ENCODE measurements at regions not wholly inside any gene's neighbourhood (a gene's known extent, or its start where the extent isn't known, plus 50 kb on each side); places are given as distances from the start of the nearest gene placed in this dataset.

DNA sequence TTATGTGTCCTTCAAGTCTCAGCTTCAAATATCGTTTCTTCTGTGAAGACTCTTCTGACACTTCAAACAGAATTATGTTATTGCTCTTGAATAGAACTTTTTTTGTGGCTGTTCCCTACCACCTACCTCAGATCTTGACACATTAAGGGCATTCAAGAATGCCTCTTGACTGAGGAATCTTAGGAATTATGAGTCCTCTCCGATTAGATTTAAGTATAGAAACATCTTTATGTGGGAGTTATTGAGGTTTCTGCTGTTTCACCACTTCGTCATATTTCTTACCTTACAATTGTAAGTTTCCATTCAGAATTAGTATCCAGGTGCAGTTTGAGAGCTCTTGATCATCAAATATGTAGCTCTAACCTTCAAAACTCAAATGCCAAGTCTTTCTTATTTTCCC is 324.2 kb upstream of the NUDT12 start:
- DNase-seq (no peak), ATAC-seq (no peak)
- WGBS, 3 donors, result 82 to 90% (median 84%) methylated on average over 3 of the region's 3 CpGs
- Histone ChIP-seq H3K4me1 (no peaks in the 10 kb centered on the region), H3K4me3 (no peak overlapping the region), H3K27me3 (ENCODE audit: insufficient read depth in 3 of 3, low read length in 2 of 3) (no peaks in the 10 kb centered on the region), H3K27ac (no peak overlapping the region), H3K36me3 (ENCODE audit: insufficient read depth in 1 of 2, low read depth in 1 of 2) (no peaks in the 10 kb centered on the region), H3K9me3 (no peaks in the 10 kb centered on the region)
- TF ChIP-seq, protein P1, sequence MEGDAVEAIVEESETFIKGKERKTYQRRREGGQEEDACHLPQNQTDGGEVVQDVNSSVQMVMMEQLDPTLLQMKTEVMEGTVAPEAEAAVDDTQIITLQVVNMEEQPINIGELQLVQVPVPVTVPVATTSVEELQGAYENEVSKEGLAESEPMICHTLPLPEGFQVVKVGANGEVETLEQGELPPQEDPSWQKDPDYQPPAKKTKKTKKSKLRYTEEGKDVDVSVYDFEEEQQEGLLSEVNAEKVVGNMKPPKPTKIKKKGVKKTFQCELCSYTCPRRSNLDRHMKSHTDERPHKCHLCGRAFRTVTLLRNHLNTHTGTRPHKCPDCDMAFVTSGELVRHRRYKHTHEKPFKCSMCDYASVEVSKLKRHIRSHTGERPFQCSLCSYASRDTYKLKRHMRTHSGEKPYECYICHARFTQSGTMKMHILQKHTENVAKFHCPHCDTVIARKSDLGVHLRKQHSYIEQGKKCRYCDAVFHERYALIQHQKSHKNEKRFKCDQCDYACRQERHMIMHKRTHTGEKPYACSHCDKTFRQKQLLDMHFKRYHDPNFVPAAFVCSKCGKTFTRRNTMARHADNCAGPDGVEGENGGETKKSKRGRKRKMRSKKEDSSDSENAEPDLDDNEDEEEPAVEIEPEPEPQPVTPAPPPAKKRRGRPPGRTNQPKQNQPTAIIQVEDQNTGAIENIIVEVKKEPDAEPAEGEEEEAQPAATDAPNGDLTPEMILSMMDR (IDR thresholded peaks at IDR 0.05), result no peak
- intact Hi-C loops (cut with DNase I), result no loop called here

DNA sequence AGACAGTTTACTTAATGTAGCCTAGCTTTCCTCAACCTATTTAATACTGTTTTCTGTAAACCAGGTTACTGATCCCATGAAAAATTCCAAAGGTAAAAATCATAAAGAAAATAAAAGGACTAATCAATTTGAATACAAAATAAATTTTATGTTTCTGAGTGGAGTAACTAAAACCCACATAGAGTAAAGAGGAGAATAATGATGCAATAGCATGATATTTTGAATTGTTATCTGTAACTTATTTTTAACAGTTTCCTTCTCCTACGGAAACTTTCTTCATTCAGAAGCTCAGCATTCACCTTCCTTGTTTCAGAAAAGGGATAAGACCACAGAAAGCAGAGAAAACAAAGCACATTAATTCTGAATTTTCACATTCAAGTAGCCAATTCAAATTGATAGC is 320.6 kb upstream of the NUDT12 start:
- DNase-seq (no peak), ATAC-seq (no peak)
- intact Hi-C loops (cut with DNase I), result no loop called here
- H3K36me3 ChIP-seq (ENCODE audit: insufficient read depth in 1 of 2, low read depth in 1 of 2), result no peaks in the 10 kb centered on the region
- no peaks in the 10 kb centered on the region for H3K4me1 ChIP-seq
- H3K27me3 ChIP-seq (ENCODE audit: insufficient read depth in 3 of 3, low read length in 2 of 3), result no peaks in the 10 kb centered on the region
- no peak overlapping the region for H3K27ac ChIP-seq
- WGBS, 3 donors, result 82 to 88% (median 87%) methylated on average over 1 of the region's 1 CpG
- no peaks in the 10 kb centered on the region for H3K9me3 ChIP-seq
- no peak overlapping the region for H3K4me3 ChIP-seq
- TF ChIP-seq, protein P1 (IDR thresholded peaks at IDR 0.05), result no peak

DNA sequence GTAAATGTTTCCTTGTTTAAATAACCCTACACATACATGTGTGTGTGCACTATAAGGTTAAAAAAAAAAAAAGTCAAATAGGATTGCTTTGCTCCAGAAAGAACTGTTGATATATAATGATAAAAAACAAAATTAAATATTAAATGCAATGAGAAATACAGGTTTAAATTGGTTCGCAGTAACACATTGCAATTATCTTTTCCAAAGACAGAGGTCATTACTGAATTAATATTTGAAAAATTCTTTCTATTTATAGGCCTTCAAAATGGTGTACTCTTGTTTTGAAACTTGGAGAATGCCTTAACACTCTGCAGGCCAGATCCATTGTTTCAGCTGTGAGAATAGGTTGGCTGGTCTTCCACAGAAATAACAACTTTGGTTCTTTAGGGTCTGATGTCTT is 319.0 kb upstream of the NUDT12 start:
- ATAC-seq, result no peak
- Histone ChIP-seq H3K4me1 (no peaks in the 10 kb centered on the region), H3K36me3 (ENCODE audit: insufficient read depth in 1 of 2, low read depth in 1 of 2) (no peaks in the 10 kb centered on the region), H3K4me3 (no peak overlapping the region), H3K27me3 (ENCODE audit: insufficient read depth in 3 of 3, low read length in 2 of 3) (no peaks in the 10 kb centered on the region), H3K27ac (no peak overlapping the region), H3K9me3 (no peaks in the 10 kb centered on the region)
- no peak for DNase-seq
- WGBS, 3 donors, result 91 to 97% (median 93%) methylated on average over 1 of the region's 1 CpG
- intact Hi-C loops (cut with DNase I), result no loop called here
- TF ChIP-seq, protein P1 (IDR thresholded peaks at IDR 0.05), result no peak

DNA sequence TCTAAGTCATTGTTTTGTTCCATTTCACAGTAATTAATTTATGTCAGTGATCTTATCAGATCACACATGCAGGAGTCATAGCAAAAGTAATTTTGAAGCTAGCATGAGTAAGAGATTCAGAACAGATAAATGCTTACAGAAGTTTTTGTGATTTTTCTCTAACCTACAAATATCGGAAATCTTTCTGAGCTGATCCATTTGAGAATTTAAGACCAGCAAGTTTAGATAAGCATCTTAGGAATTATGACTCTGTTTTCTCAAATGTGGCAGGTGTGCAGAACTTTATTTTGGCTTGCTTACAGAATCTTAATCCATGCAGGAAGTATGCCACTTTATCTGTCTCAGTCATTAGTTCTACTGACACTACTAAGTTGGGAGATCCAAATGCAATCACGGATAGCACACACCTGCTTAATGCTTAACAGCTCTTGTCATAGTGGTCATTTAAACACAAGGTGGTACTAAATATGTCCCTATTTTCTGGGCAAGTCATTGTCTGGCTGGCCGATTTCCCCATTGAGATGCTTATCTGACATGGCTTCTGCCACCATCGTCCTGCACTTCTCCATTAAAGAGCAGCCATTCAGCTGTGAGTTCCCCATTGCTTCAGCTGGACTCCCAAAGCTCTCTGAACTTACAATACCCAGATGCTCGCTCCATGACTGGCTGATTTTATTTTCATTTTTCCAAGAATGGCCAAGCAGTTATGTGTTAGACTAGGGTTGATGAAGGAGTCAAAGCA is 305.4 kb upstream of the NUDT12 start:
- Histone ChIP-seq H3K27ac (no peak overlapping the region), H3K9me3 (no peaks in the 10 kb centered on the region), H3K4me3 (no peak overlapping the region), H3K36me3 (ENCODE audit: insufficient read depth in 1 of 2, low read depth in 1 of 2) (no peaks in the 10 kb centered on the region), H3K4me1 (no peaks in the 10 kb centered on the region), H3K27me3 (ENCODE audit: insufficient read depth in 3 of 3, low read length in 2 of 3) (peaks cover 0 to 1% (median 0%) of the 10 kb centered on the region in 3 donors)
- DNase-seq, result no peak
- no peak for ATAC-seq
- TF ChIP-seq, protein P1 (IDR thresholded peaks at IDR 0.05), result no peak
- WGBS, 3 donors, result 22 to 38% (median 27%) methylated on average over 5 of the region's 5 CpGs
- intact Hi-C loops (cut with DNase I), result no loop called here

DNA sequence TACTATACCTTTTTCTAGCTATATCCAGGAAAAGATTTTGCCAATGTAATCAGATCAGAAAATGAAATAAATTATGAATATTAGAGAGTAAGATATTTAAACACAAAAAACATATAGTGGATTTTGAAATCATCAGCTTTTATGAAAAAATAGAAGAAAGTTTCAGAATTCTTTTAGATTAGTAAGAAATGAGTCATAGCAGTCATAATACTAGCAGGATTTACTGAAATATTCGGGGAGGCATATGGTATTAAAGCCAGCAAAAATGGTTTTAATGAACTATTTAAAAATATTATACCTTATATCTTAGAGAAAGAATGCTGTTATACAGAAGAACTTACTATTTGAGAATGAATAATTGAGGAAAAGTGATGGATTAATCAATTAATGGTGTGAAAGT is 303.6 kb upstream of the NUDT12 start:
- intact Hi-C loops (cut with DNase I), result no loop called here

More for the DNA sequence above, 303.6 kb upstream of the NUDT12 start:
- TF ChIP-seq, protein P1 (IDR thresholded peaks at IDR 0.05), result no peak
- no peaks in the 10 kb centered on the region for H3K36me3 ChIP-seq (ENCODE audit: insufficient read depth in 1 of 2, low read depth in 1 of 2)
- ATAC-seq (no peak), DNase-seq (no peak)
- no peak overlapping the region for H3K4me3 ChIP-seq
- H3K9me3 ChIP-seq, result no peaks in the 10 kb centered on the region
- H3K27me3 ChIP-seq (ENCODE audit: insufficient read depth in 3 of 3, low read length in 2 of 3), result peaks cover 0 to 3% (median 0%) of the 10 kb centered on the region in 3 donors
- H3K4me1 ChIP-seq, result no peaks in the 10 kb centered on the region
- WGBS, 3 donors, result 58 to 77% (median 60%) methylated on average over 1 of the region's 1 CpG
- no peak overlapping the region for H3K27ac ChIP-seq
